ENCODE measurements at regions not wholly inside any gene's neighbourhood (a gene's known extent, or its start where the extent isn't known, plus 50 kb on each side); places are given as distances from the start of the nearest gene placed in this dataset.
A peak's percentile ranks its signal among the peaks of the same experiment; 100 is the strongest.

DNA sequence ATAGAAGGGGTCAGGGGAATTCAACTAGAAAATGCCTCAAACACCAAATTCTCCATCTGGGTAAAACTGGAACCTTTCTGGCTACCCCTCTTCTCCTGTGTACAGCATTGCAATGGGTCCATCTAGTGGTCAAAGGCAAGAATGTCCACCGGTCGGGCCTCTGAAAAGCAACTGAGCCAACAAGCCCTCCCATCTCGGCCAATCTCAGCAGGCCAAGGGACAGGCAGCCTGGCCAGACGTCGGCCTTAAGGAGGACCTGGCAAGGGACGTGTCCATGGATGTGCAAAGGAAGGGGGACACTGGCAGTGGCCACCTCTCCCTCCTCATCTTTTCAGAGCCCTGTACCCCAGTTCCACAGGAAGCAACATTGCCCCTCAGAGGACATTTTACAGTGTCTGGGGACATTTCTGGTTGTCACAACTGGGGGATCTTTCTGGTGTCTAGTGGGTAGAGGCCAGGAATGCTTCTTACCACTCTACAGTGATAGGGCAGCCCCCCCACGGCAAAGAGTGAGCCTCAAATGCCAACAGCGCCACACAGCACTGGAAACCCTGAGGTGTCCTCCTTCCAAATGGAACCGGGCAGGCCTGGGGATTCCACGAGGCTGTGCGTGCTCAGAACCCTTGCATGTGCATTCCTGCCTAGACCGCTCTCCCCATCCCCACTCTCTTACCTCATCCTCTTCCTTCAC lies 99.8 kb upstream of the FOXA2 start:
- WGBS (ENCODE audit: extremely low coverage, insufficient read length, low lambda C conversion rate), result no CpG with 5 or more reads among the region's 12 CpGs
- no peaks in the 10 kb centered on the region for H4K20me1 ChIP-seq (ENCODE audit: control insufficient read depth, insufficient read depth, insufficient read length)
- no peak overlapping the region for H3K4me2 ChIP-seq (ENCODE audit: insufficient read depth, insufficient read length, low read length)
- H3K4me1 ChIP-seq (ENCODE audit: insufficient read depth, low read length), result no peaks in the 10 kb centered on the region
- no peak overlapping the region for H3K9ac ChIP-seq (ENCODE audit: extremely low read depth, insufficient read length, low read length)
- H2AFZ ChIP-seq (ENCODE audit: low read length), result no peak overlapping the region
- H3K9me3 Mint-ChIP-seq, result peaks cover 0 to 6% of the 10 kb centered on the region in 2 experiments; a peak in 2 of 5 replicates
- H2AK5ac ChIP-seq (ENCODE audit: insufficient read length, low read length), result no peak overlapping the region
- H3K27ac ChIP-seq (ENCODE audit: insufficient read length, low read depth, low read length), result no peak overlapping the region
- H2BK5ac ChIP-seq (ENCODE audit: insufficient read length, low read length), result no peak overlapping the region
- H3K23ac ChIP-seq (ENCODE audit: insufficient read length, low read depth, low read length), result no peak overlapping the region
- peaks cover 13 to 15% of the 10 kb centered on the region in 2 experiments for H3K4me1 Mint-ChIP-seq
- DNase-seq, result peak; percentile 85
- no peak overlapping the region for H2BK120ac ChIP-seq (ENCODE audit: low read depth, low read length, poor library complexity, severe bottlenecking)
- no peak overlapping the region for H4K5ac ChIP-seq (ENCODE audit: insufficient read length, low read depth, low read length)
- no peak overlapping the region for H2BK15ac ChIP-seq (ENCODE audit: low read depth, low read length)
- H4K8ac ChIP-seq (replicated peaks; ENCODE audit: insufficient read length, low read depth, low read length), result no peak overlapping the region
- no peak overlapping the region for H2BK12ac ChIP-seq (ENCODE audit: insufficient read length, low read depth, low read length)
- H3K36me3 Mint-ChIP-seq (ENCODE audit: insufficient read depth in 1 of 3, low read depth in 3 of 3), result peaks cover 0 to 6% (median 4%) of the 10 kb centered on the region in 3 experiments; a peak in 4 of 7 replicates
- H3K14ac ChIP-seq (ENCODE audit: insufficient read depth, low read length), result no peak overlapping the region
- no peaks in the 10 kb centered on the region for H3K79me2 ChIP-seq (ENCODE audit: insufficient read depth, low read length)
- H4K91ac ChIP-seq (ENCODE audit: insufficient read length, low read depth, low read length), result no peak overlapping the region
- H3K18ac ChIP-seq (ENCODE audit: insufficient read length, low read depth, low read length), result no peak overlapping the region
- no peak overlapping the region for H3T11ph ChIP-seq (ENCODE audit: low read length)
- H3K79me1 ChIP-seq (ENCODE audit: insufficient read depth, low read depth, low read length, poor library complexity, severe bottlenecking), result no peaks in the 10 kb centered on the region
- no peak overlapping the region for H2BK20ac ChIP-seq (ENCODE audit: low read depth, low read length, poor library complexity, severe bottlenecking)
- H3K56ac ChIP-seq (ENCODE audit: insufficient read length, low read depth, low read length), result no peak overlapping the region
- H3K4me3 Mint-ChIP-seq, result no peak overlapping the region
- peak; percentile 92 for TF ChIP-seq CTCF (conservative IDR thresholded peaks at IDR 0.05)
- H3K27ac Mint-ChIP-seq, result no peak overlapping the region
- H3K9me3 ChIP-seq (ENCODE audit: control insufficient read depth, low read depth, low read length), result peaks cover 3% of the 10 kb centered on the region
- H3K4ac ChIP-seq (ENCODE audit: low read depth, low read length), result no peak overlapping the region
- H3K27me3 ChIP-seq (ENCODE audit: insufficient read depth, low read length), result no peaks in the 10 kb centered on the region; the same call in 1 of the 2 replicates
- H3K23me2 ChIP-seq (ENCODE audit: insufficient read length, low read depth, low read length, poor library complexity, severe bottlenecking), result no peaks in the 10 kb centered on the region
- peaks cover 77% of the 10 kb centered on the region for H3K27me3 Mint-ChIP-seq (ENCODE audit: low read depth)
